Calu3 (cell line): ENCODE measurements at regions not wholly inside any gene's neighbourhood (a gene's known extent, or its start where the extent isn't known, plus 50 kb on each side); places are given as distances from the start of the nearest gene placed in this dataset.
"Not testable (repeated sequence)": the region's sequence is repeated elsewhere in the genome, so short reads cannot be mapped to it uniquely, and the experiment has no call there.

Experiments used
- BruUV-seq: library from RNA; stranded (reverse); fragments of 400-500 nt; replicated peaks from 2 replicates; lab custom pipeline; 2021; lab: Mats Ljungman, UMichigan
- CTCF ChIA-PET: fragments of 300-600 bp; sonication (Branson Sonifier 250); formaldehyde crosslinking; loops from one replicate; lab custom pipeline; 2022; ENCODE audit warnings: antibody characterized with exemption; lab: Charles Lee
- DNase-seq: peaks from one replicate; pipeline ENCODE4 v3.0.0; 2022
- H3K27ac Mint-ChIP-seq: one replicate; pipeline ENCODE4 v1.8.0; 2022; ENCODE audit warnings: mixed read lengths; ENCODE audit not compliant: unreplicated experiment
- H3K27me3 Mint-ChIP-seq: one replicate; pipeline ENCODE4 v1.8.0; 2022; ENCODE audit warnings: mixed read lengths; ENCODE audit not compliant: unreplicated experiment
- H3K36me3 Mint-ChIP-seq: one replicate; pipeline ENCODE4 v1.8.0; 2022; ENCODE audit warnings: mild to moderate bottlenecking, moderate library complexity, mixed read lengths; ENCODE audit not compliant: insufficient read depth, unreplicated experiment
- H3K4me1 Mint-ChIP-seq: one replicate; pipeline ENCODE4 v1.8.0; 2022; ENCODE audit warnings: mild to moderate bottlenecking, low read depth, mixed read lengths; ENCODE audit not compliant: unreplicated experiment
- H3K4me3 Mint-ChIP-seq: one replicate; pipeline ENCODE4 v1.8.0; 2022; ENCODE audit warnings: mild to moderate bottlenecking, low read depth, moderate library complexity, mixed read lengths; ENCODE audit not compliant: unreplicated experiment
- H3K9me3 Mint-ChIP-seq: one replicate; pipeline ENCODE4 v1.8.0; 2022; ENCODE audit warnings: low read depth, mixed read lengths; ENCODE audit not compliant: unreplicated experiment
- CTCF ChIP-seq: fragments of 200-600 bp; IDR thresholded peaks from one replicate; pipeline ENCODE4 v1.8.0; 2022; ENCODE audit warnings: antibody characterized with exemption; ENCODE audit not compliant: unreplicated experiment
- intact Hi-C: fragments of 100-400 bp; cut with micrococcal nuclease; formaldehyde crosslinking; loops from one replicate; pipeline ENCODE4 v1.10.0; 2022; ENCODE audit not compliant: unreplicated experiment

- H3K4me1 Mint-ChIP-seq, result no peaks in the 10 kb centered on the region
- BruUV-seq, result no TSS peak
- H3K27ac Mint-ChIP-seq, result no peak overlapping the region
- no peaks in the 10 kb centered on the region for H3K36me3 Mint-ChIP-seq
- DNase-seq, result no peak
- H3K4me3 Mint-ChIP-seq, result no peak overlapping the region
- intact Hi-C loops, result no loop called here
- no peak for TF ChIP-seq CTCF
- CTCF ChIA-PET, result no interaction called here
- peaks cover 5% of the 10 kb centered on the region for H3K9me3 Mint-ChIP-seq
- H3K27me3 Mint-ChIP-seq, result no peaks in the 10 kb centered on the region
Measured at GRCh38 chr3:68523330-68523729, 409.0 kb downstream of the TAFA4 start.

- no peak overlapping the region for H3K4me3 Mint-ChIP-seq
- H3K36me3 Mint-ChIP-seq, result no peaks in the 10 kb centered on the region
- TF ChIP-seq CTCF, result no peak
- H3K27me3 Mint-ChIP-seq, result no peaks in the 10 kb centered on the region
- no peaks in the 10 kb centered on the region for H3K4me1 Mint-ChIP-seq
- BruUV-seq, result no TSS peak
- DNase-seq, result no peak
- no peak overlapping the region for H3K27ac Mint-ChIP-seq
- intact Hi-C loops, result no loop called here
- CTCF ChIA-PET, result no interaction called here
- peaks cover 7% of the 10 kb centered on the region for H3K9me3 Mint-ChIP-seq
Measured at GRCh38 chr3:68515237-68515636, 417.1 kb downstream of the TAFA4 start.

DNA sequence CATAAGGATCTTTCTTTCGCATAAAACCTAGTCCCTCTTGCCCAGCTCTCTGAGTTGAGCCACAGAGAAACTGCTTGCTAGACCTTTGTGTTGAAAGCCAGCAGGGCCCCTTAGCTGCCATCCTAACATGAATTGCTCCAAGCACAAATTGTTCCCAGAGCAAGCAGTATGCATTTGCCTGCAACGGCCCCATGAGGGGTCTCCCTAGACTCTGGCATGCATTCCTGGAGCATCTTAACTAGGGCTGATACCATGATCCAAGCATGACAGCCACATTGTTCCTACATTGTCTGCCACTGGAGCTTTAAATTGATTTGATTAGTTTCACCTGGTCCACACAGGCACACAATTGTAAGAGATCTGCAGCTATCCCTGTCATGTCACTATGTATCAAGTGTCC is 428.1 kb downstream of the TAFA4 start:
- peaks cover 4% of the 10 kb centered on the region for H3K9me3 Mint-ChIP-seq
- CTCF ChIA-PET, result no interaction called here
- intact Hi-C loops, result no loop called here
- no peak for DNase-seq
- no peak overlapping the region for H3K27ac Mint-ChIP-seq
- BruUV-seq, result no TSS peak
- no peaks in the 10 kb centered on the region for H3K4me1 Mint-ChIP-seq
- no peak for TF ChIP-seq CTCF
- H3K27me3 Mint-ChIP-seq, result no peaks in the 10 kb centered on the region
- H3K4me3 Mint-ChIP-seq, result no peak overlapping the region
- H3K36me3 Mint-ChIP-seq, result no peaks in the 10 kb centered on the region

- H3K36me3 Mint-ChIP-seq, DNase-seq, intact Hi-C loops, H3K4me3 Mint-ChIP-seq, H3K4me1 Mint-ChIP-seq, BruUV-seq, CTCF ChIA-PET, H3K9me3 Mint-ChIP-seq, H3K27ac Mint-ChIP-seq, H3K27me3 Mint-ChIP-seq: not testable (repeated sequence)
Measured at GRCh38 chr3:68485845-68486244, 446.5 kb downstream of the TAFA4 start.

- CTCF ChIA-PET, result no interaction called here
- DNase-seq, result no peak
- Mint-ChIP-seq H3K4me3 (no peak overlapping the region), H3K9me3 (peaks cover 9% of the 10 kb centered on the region), H3K36me3 (no peaks in the 10 kb centered on the region), H3K4me1 (no peaks in the 10 kb centered on the region), H3K27me3 (no peaks in the 10 kb centered on the region), H3K27ac (no peak overlapping the region)
- intact Hi-C loops, result no loop called here
- TF ChIP-seq CTCF, result no peak
- BruUV-seq, result no TSS peak
Measured at GRCh38 chr3:68485051-68485450, 447.3 kb downstream of the TAFA4 start.
